ENCODE measurements at regions not wholly inside any gene's neighbourhood (a gene's known extent, or its start where the extent isn't known, plus 50 kb on each side); places are given as distances from the start of the nearest gene placed in this dataset.

GRCh38 chr19:28956961-28957360 is 256.0 kb downstream of the UQCRFS1 start:
- Histone ChIP-seq H3K79me2 (ENCODE audit: control insufficient read depth, insufficient read depth, low read length) (no peaks in the 10 kb centered on the region), H2BK15ac (replicated peaks; ENCODE audit: low read depth) (no peak overlapping the region), H2AK5ac (ENCODE audit: low read length) (no peak overlapping the region), H3K4me3 (ENCODE audit: low read length) (no peak overlapping the region), H3K36me3 (ENCODE audit: control insufficient read depth, insufficient read depth, low read length) (no peaks in the 10 kb centered on the region), H3K4ac (ENCODE audit: low read depth, low read length) (no peak overlapping the region), H3K9ac (ENCODE audit: low read length) (no peak overlapping the region), H2BK120ac (ENCODE audit: low read depth, low read length) (no peak overlapping the region), H4K5ac (ENCODE audit: low read length) (no peak overlapping the region), H2BK5ac (ENCODE audit: low read length) (no peak overlapping the region), H3K23ac (ENCODE audit: low read length) (no peak overlapping the region), H3K4me1 (ENCODE audit: control insufficient read depth, low read depth, low read length) (no peaks in the 10 kb centered on the region), H3K79me1 (ENCODE audit: low read length) (no peaks in the 10 kb centered on the region), H4K8ac (ENCODE audit: low read depth, low read length) (no peak overlapping the region), H3K27ac (ENCODE audit: low read depth, low read length) (no peak overlapping the region), H3K4me2 (ENCODE audit: low read length) (no peak overlapping the region), H3K18ac (ENCODE audit: low read length) (no peak overlapping the region), H3K56ac (ENCODE audit: low read length) (no peak overlapping the region), H3K27me3 (ENCODE audit: insufficient read depth, low read length, poor library complexity) (no peaks in the 10 kb centered on the region)
- no peak for DNase-seq
- no CpG with 5 or more reads among the region's 2 CpGs for WGBS (ENCODE audit: extremely low coverage, insufficient coverage, low lambda C conversion rate)

- Histone ChIP-seq H3K23ac (ENCODE audit: low read length) (no peak overlapping the region), H3K9ac (ENCODE audit: low read length) (no peak overlapping the region), H3K56ac (ENCODE audit: low read length) (no peak overlapping the region), H3K27ac (ENCODE audit: low read depth, low read length) (no peak overlapping the region), H3K4me3 (ENCODE audit: low read length) (no peak overlapping the region), H3K18ac (ENCODE audit: low read length) (no peak overlapping the region), H3K4me1 (ENCODE audit: control insufficient read depth, low read depth, low read length) (no peaks in the 10 kb centered on the region), H2BK15ac (replicated peaks; ENCODE audit: low read depth) (no peak overlapping the region), H3K79me1 (ENCODE audit: low read length) (no peaks in the 10 kb centered on the region), H2BK5ac (ENCODE audit: low read length) (no peak overlapping the region), H2BK120ac (ENCODE audit: low read depth, low read length) (no peak overlapping the region), H4K8ac (ENCODE audit: low read depth, low read length) (no peak overlapping the region), H3K4ac (ENCODE audit: low read depth, low read length) (no peak overlapping the region), H3K4me2 (ENCODE audit: low read length) (no peak overlapping the region), H3K79me2 (ENCODE audit: control insufficient read depth, insufficient read depth, low read length) (no peaks in the 10 kb centered on the region), H3K36me3 (ENCODE audit: control insufficient read depth, insufficient read depth, low read length) (no peaks in the 10 kb centered on the region), H4K5ac (ENCODE audit: low read length) (no peak overlapping the region), H2AK5ac (ENCODE audit: low read length) (no peak overlapping the region), H3K27me3 (ENCODE audit: insufficient read depth, low read length, poor library complexity) (no peaks in the 10 kb centered on the region)
- WGBS (ENCODE audit: extremely low coverage, insufficient coverage, low lambda C conversion rate), result no CpG with 5 or more reads among the region's 3 CpGs
- no peak for DNase-seq
Measured at GRCh38 chr19:28956421-28956820, 256.5 kb downstream of the UQCRFS1 start.

GRCh38 chr19:28949535-28949934 is 263.4 kb downstream of the UQCRFS1 start:
- H2BK120ac ChIP-seq (ENCODE audit: low read depth, low read length), result no peak overlapping the region
- no peaks in the 10 kb centered on the region for H3K4me1 ChIP-seq (ENCODE audit: control insufficient read depth, low read depth, low read length)
- no peaks in the 10 kb centered on the region for H3K79me1 ChIP-seq (ENCODE audit: low read length)
- no peak overlapping the region for H4K5ac ChIP-seq (ENCODE audit: low read length)
- peak; percentile 21 for DNase-seq
- no peak overlapping the region for H4K8ac ChIP-seq (ENCODE audit: low read depth, low read length)
- no peak overlapping the region for H3K56ac ChIP-seq (ENCODE audit: low read length)
- no peak overlapping the region for H2AK5ac ChIP-seq (ENCODE audit: low read length)
- no peak overlapping the region for H2BK15ac ChIP-seq (replicated peaks; ENCODE audit: low read depth)
- WGBS (ENCODE audit: extremely low coverage, insufficient coverage, low lambda C conversion rate), result no CpG with 5 or more reads among the region's 4 CpGs
- H2BK5ac ChIP-seq (ENCODE audit: low read length), result no peak overlapping the region
- H3K23ac ChIP-seq (ENCODE audit: low read length), result no peak overlapping the region
- H3K27me3 ChIP-seq (ENCODE audit: insufficient read depth, low read length, poor library complexity), result no peaks in the 10 kb centered on the region
- H3K36me3 ChIP-seq (ENCODE audit: control insufficient read depth, insufficient read depth, low read length), result no peaks in the 10 kb centered on the region
- H3K9ac ChIP-seq (ENCODE audit: low read length), result no peak overlapping the region
- H3K27ac ChIP-seq (ENCODE audit: low read depth, low read length), result no peak overlapping the region
- H3K4me2 ChIP-seq (ENCODE audit: low read length), result no peak overlapping the region
- no peak overlapping the region for H3K18ac ChIP-seq (ENCODE audit: low read length)
- no peak overlapping the region for H3K4me3 ChIP-seq (ENCODE audit: low read length)
- no peak overlapping the region for H3K4ac ChIP-seq (ENCODE audit: low read depth, low read length)
- no peaks in the 10 kb centered on the region for H3K79me2 ChIP-seq (ENCODE audit: control insufficient read depth, insufficient read depth, low read length)

DNA sequence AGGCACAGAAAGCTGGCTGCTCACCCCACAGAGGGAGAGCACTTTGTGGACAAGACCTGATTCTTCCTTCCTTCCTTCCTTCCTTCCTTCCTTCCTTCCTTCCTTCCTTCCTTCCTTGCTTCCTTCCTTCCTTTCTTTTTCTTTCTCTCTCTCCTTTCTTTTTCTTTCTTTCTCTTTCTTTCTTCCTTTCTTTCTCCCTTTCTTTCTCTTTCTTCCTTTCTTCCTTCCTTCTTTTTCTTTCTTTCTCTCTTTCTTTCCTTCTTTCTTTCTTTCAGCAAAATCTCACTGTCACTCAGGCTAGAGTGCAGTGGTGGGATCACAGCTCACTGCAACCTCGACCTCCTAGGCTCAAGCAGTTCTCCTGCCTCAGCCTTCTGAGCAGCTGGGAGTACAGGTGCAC is 263.9 kb downstream of the UQCRFS1 start:
- no peak overlapping the region for H2BK120ac ChIP-seq (ENCODE audit: low read depth, low read length)
- H3K23ac ChIP-seq (ENCODE audit: low read length), result no peak overlapping the region
- H3K79me2 ChIP-seq (ENCODE audit: control insufficient read depth, insufficient read depth, low read length), result no peaks in the 10 kb centered on the region
- H3K36me3 ChIP-seq (ENCODE audit: control insufficient read depth, insufficient read depth, low read length), result no peaks in the 10 kb centered on the region
- H3K27me3 ChIP-seq (ENCODE audit: insufficient read depth, low read length, poor library complexity), result no peaks in the 10 kb centered on the region
- H3K79me1 ChIP-seq (ENCODE audit: low read length), result no peaks in the 10 kb centered on the region
- no peak overlapping the region for H3K56ac ChIP-seq (ENCODE audit: low read length)
- DNase-seq, result no peak
- H2BK5ac ChIP-seq (ENCODE audit: low read length), result no peak overlapping the region
- no peak overlapping the region for H3K4me3 ChIP-seq (ENCODE audit: low read length)
- no peak overlapping the region for H3K4me2 ChIP-seq (ENCODE audit: low read length)
- H3K4me1 ChIP-seq (ENCODE audit: control insufficient read depth, low read depth, low read length), result no peaks in the 10 kb centered on the region
- H3K27ac ChIP-seq (ENCODE audit: low read depth, low read length), result no peak overlapping the region
- no peak overlapping the region for H4K5ac ChIP-seq (ENCODE audit: low read length)
- no peak overlapping the region for H3K4ac ChIP-seq (ENCODE audit: low read depth, low read length)
- H3K18ac ChIP-seq (ENCODE audit: low read length), result no peak overlapping the region
- no peak overlapping the region for H2BK15ac ChIP-seq (replicated peaks; ENCODE audit: low read depth)
- H3K9ac ChIP-seq (ENCODE audit: low read length), result no peak overlapping the region
- H2AK5ac ChIP-seq (ENCODE audit: low read length), result no peak overlapping the region
- no CpG with 5 or more reads among the region's 1 CpG for WGBS (ENCODE audit: extremely low coverage, insufficient coverage, low lambda C conversion rate)
- no peak overlapping the region for H4K8ac ChIP-seq (ENCODE audit: low read depth, low read length)

DNA sequence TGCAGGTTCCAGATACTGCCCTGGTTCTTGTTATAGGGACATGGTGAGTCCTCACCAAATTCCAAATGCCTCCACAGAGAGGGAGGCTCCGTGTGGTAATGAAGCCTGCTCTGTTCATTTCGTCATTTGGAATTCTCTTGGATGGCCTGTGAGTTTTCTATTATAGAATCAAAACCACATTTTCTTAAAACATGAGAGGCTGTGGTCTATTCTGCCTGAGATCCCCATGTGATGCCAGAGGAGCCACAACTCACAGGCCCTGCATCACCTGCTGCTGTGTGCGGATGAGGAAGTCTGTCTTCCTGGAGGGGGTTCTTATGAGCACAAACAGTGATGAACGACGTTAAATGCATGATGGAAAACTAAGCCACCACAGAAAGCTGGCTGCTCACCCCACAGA is 264.4 kb downstream of the UQCRFS1 start:
- H3K23ac ChIP-seq (ENCODE audit: low read length), result no peak overlapping the region
- no peak overlapping the region for H2BK15ac ChIP-seq (replicated peaks; ENCODE audit: low read depth)
- H3K4ac ChIP-seq (ENCODE audit: low read depth, low read length), result no peak overlapping the region
- no peaks in the 10 kb centered on the region for H3K79me2 ChIP-seq (ENCODE audit: control insufficient read depth, insufficient read depth, low read length)
- H3K56ac ChIP-seq (ENCODE audit: low read length), result no peak overlapping the region
- H3K4me2 ChIP-seq (ENCODE audit: low read length), result no peak overlapping the region
- no peak overlapping the region for H2BK120ac ChIP-seq (ENCODE audit: low read depth, low read length)
- no peaks in the 10 kb centered on the region for H3K4me1 ChIP-seq (ENCODE audit: control insufficient read depth, low read depth, low read length)
- no peak overlapping the region for H4K8ac ChIP-seq (ENCODE audit: low read depth, low read length)
- H3K36me3 ChIP-seq (ENCODE audit: control insufficient read depth, insufficient read depth, low read length), result no peaks in the 10 kb centered on the region
- no peaks in the 10 kb centered on the region for H3K79me1 ChIP-seq (ENCODE audit: low read length)
- H2AK5ac ChIP-seq (ENCODE audit: low read length), result no peak overlapping the region
- no peak overlapping the region for H3K9ac ChIP-seq (ENCODE audit: low read length)
- H3K27ac ChIP-seq (ENCODE audit: low read depth, low read length), result no peak overlapping the region
- no peak overlapping the region for H3K4me3 ChIP-seq (ENCODE audit: low read length)
- no peak overlapping the region for H3K18ac ChIP-seq (ENCODE audit: low read length)
- H2BK5ac ChIP-seq (ENCODE audit: low read length), result no peak overlapping the region
- WGBS (ENCODE audit: extremely low coverage, insufficient coverage, low lambda C conversion rate), result no CpG with 5 or more reads among the region's 5 CpGs
- DNase-seq, result no peak
- no peak overlapping the region for H4K5ac ChIP-seq (ENCODE audit: low read length)
- H3K27me3 ChIP-seq (ENCODE audit: insufficient read depth, low read length, poor library complexity), result no peaks in the 10 kb centered on the region

GRCh38 chr19:28948026-28948425 is 264.9 kb downstream of the UQCRFS1 start:
- H2BK120ac ChIP-seq (ENCODE audit: low read depth, low read length), result no peak overlapping the region
- H2AK5ac ChIP-seq (ENCODE audit: low read length), result no peak overlapping the region
- no CpG with 5 or more reads among the region's 13 CpGs for WGBS (ENCODE audit: extremely low coverage, insufficient coverage, low lambda C conversion rate)
- H3K4me1 ChIP-seq (ENCODE audit: control insufficient read depth, low read depth, low read length), result no peaks in the 10 kb centered on the region
- H4K5ac ChIP-seq (ENCODE audit: low read length), result no peak overlapping the region
- no peaks in the 10 kb centered on the region for H3K27me3 ChIP-seq (ENCODE audit: insufficient read depth, low read length, poor library complexity)
- H3K36me3 ChIP-seq (ENCODE audit: control insufficient read depth, insufficient read depth, low read length), result no peaks in the 10 kb centered on the region
- H2BK5ac ChIP-seq (ENCODE audit: low read length), result no peak overlapping the region
- no peak overlapping the region for H3K4me3 ChIP-seq (ENCODE audit: low read length)
- H3K4me2 ChIP-seq (ENCODE audit: low read length), result no peak overlapping the region
- H2BK15ac ChIP-seq (replicated peaks; ENCODE audit: low read depth), result no peak overlapping the region
- H3K18ac ChIP-seq (ENCODE audit: low read length), result no peak overlapping the region
- H3K23ac ChIP-seq (ENCODE audit: low read length), result no peak overlapping the region
- no peak overlapping the region for H4K8ac ChIP-seq (ENCODE audit: low read depth, low read length)
- no peak for DNase-seq
- no peak overlapping the region for H3K9ac ChIP-seq (ENCODE audit: low read length)
- no peaks in the 10 kb centered on the region for H3K79me1 ChIP-seq (ENCODE audit: low read length)
- H3K56ac ChIP-seq (ENCODE audit: low read length), result no peak overlapping the region
- no peak overlapping the region for H3K27ac ChIP-seq (ENCODE audit: low read depth, low read length)
- no peaks in the 10 kb centered on the region for H3K79me2 ChIP-seq (ENCODE audit: control insufficient read depth, insufficient read depth, low read length)
- H3K4ac ChIP-seq (ENCODE audit: low read depth, low read length), result no peak overlapping the region

Measured in mesendoderm (in vitro differentiated cells).